ENCODE measurements at regions not wholly inside any gene's neighbourhood (a gene's known extent, or its start where the extent isn't known, plus 50 kb on each side); places are given as distances from the start of the nearest gene placed in this dataset.
A peak's percentile ranks its signal among the peaks of the same experiment; 100 is the strongest.
"Not testable (repeated sequence)": the region's sequence is repeated elsewhere in the genome, so short reads cannot be mapped to it uniquely, and the experiment has no call there.

- peaks cover 47% of the 10 kb centered on the region for H3K4me1 ChIP-seq (ENCODE audit: insufficient read depth)
- no peak for TF ChIP-seq EZH2phosphoT487 (IDR thresholded peaks at IDR 0.05; ENCODE audit: insufficient read depth, low read depth)
- TF ChIP-seq EZH2 (IDR thresholded peaks at IDR 0.05; ENCODE audit: insufficient read depth, poor library complexity, severe bottlenecking), result no peak
- no peak overlapping the region for H3K4me2 ChIP-seq (ENCODE audit: unreplicated experiment)
- no peaks in the 10 kb centered on the region for H4K20me1 ChIP-seq (ENCODE audit: insufficient read depth)
- no peak overlapping the region for H3K4me3 ChIP-seq
- H3K9ac ChIP-seq, result no peak overlapping the region
- H3K27ac ChIP-seq, result no peak overlapping the region
- no peaks in the 10 kb centered on the region for H3K79me2 ChIP-seq (ENCODE audit: insufficient read depth)
- no peaks in the 10 kb centered on the region for H3K27me3 ChIP-seq (replicated peaks; ENCODE audit: insufficient read depth)
- DNase-seq, result no peak
- H2AFZ ChIP-seq, result no peak overlapping the region
- no peaks in the 10 kb centered on the region for H3K9me2 ChIP-seq (ENCODE audit: insufficient read depth)
- no peaks in the 10 kb centered on the region for H3K9me3 ChIP-seq (ENCODE audit: low read depth)
- in situ Hi-C loops (cut with MboI), result no loop called here
- WGBS, 2 experiments (ENCODE audit: low coverage in 1 of 2, low lambda C conversion rate in 2 of 2, missing lambda C conversion rate in 2 of 2), result 88 to 89% methylated on average over 5 of the region's 5 CpGs
- peaks cover 47% of the 10 kb centered on the region for H3F3A ChIP-seq (ENCODE audit: insufficient read depth)
- H3K36me3 ChIP-seq (ENCODE audit: low read depth), result no peaks in the 10 kb centered on the region
These were observed 283.1 kb upstream of the RASGRP1 start for GRCh38 chr15:38847666-38848065.

DNA sequence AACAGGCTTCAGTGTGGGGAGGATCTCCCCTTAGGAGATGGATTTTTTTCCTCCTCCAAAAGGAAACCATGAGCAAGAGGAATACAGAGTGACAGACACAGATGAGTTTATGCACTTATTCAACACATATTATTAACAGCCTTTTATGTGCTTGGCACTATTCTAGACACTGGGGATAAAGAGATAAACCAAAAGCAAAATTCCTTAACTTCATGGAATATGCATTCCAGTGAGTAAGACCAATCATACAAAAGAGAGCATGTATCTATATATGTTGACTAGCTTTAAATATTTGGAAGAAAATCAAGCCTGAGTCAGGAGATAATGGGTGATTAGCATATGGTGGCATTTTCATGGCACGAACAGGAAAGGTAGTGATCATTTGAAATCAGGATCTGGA is 284.4 kb upstream of the RASGRP1 start:
- Histone ChIP-seq H3K27me3 (replicated peaks; ENCODE audit: insufficient read depth) (no peaks in the 10 kb centered on the region), H3K79me2 (ENCODE audit: insufficient read depth) (no peaks in the 10 kb centered on the region), H3K4me3 (no peak overlapping the region), H4K20me1 (ENCODE audit: insufficient read depth) (no peaks in the 10 kb centered on the region), H3K4me2 (ENCODE audit: unreplicated experiment) (no peak overlapping the region), H3K4me1 (ENCODE audit: insufficient read depth) (peaks cover 41% of the 10 kb centered on the region), H3K9me2 (ENCODE audit: insufficient read depth) (no peaks in the 10 kb centered on the region), H3K27ac (no peak overlapping the region), H2AFZ (no peak overlapping the region), H3K9me3 (ENCODE audit: low read depth) (no peaks in the 10 kb centered on the region), H3K36me3 (ENCODE audit: low read depth) (no peaks in the 10 kb centered on the region), H3K9ac (no peak overlapping the region), H3F3A (ENCODE audit: insufficient read depth) (peaks cover 39% of the 10 kb centered on the region)
- 0% methylated on average over 1 of the region's 1 CpG for whole genome bisulfite sequencing, 2 experiments (ENCODE audit: low coverage in 1 of 2, low lambda C conversion rate in 2 of 2, missing lambda C conversion rate in 2 of 2)
- in situ Hi-C loops (cut with MboI), result no loop called here
- peak; percentile 14 for DNase-seq
- no peak for TF ChIP-seq EZH2 (IDR thresholded peaks at IDR 0.05; ENCODE audit: insufficient read depth, poor library complexity, severe bottlenecking)
- no peak for TF ChIP-seq EZH2phosphoT487 (IDR thresholded peaks at IDR 0.05; ENCODE audit: insufficient read depth, low read depth)

- H3K27me3 ChIP-seq (replicated peaks; ENCODE audit: insufficient read depth); DNase-seq; H3K4me3 ChIP-seq; H3K9me2 ChIP-seq (ENCODE audit: insufficient read depth); in situ Hi-C loops (cut with MboI); H3K4me2 ChIP-seq (ENCODE audit: unreplicated experiment); H2AFZ ChIP-seq; H4K20me1 ChIP-seq (ENCODE audit: insufficient read depth); H3K36me3 ChIP-seq (ENCODE audit: low read depth); H3K27ac ChIP-seq; H3K79me2 ChIP-seq (ENCODE audit: insufficient read depth); H3K9ac ChIP-seq; H3K9me3 ChIP-seq (ENCODE audit: low read depth): not testable (repeated sequence)
- WGBS, 2 experiments (ENCODE audit: low coverage in 1 of 2, low lambda C conversion rate in 2 of 2, missing lambda C conversion rate in 2 of 2), result 93 to 94% methylated on average over 1 of the region's 1 CpG
- H3F3A ChIP-seq (ENCODE audit: insufficient read depth), result peaks cover 17% of the 10 kb centered on the region; the same call in 1 of the 2 replicates
- peaks cover 23% of the 10 kb centered on the region for H3K4me1 ChIP-seq (ENCODE audit: insufficient read depth)
These were observed 287.6 kb upstream of the RASGRP1 start for GRCh38 chr15:38852188-38852587.

DNA sequence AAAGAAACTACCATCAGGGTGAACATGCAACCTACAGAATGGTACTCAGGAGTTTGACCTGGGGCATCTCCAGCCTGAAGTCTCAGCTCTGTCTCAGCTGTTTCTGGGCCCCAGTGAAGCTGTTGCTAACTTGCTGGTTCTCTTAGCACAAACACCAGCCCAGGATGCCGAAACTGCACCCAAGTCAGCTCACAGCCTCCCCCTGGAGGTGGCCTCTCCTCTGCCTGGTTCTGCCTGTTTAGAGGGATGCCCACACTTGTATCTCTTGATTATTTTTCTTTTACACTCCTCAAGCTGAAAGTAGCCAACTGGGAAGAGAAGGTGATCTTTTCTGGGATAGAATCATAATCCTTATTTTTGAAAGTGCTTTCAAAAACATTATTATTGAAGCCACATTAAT is 289.0 kb upstream of the RASGRP1 start:
- WGBS, 2 experiments (ENCODE audit: low coverage in 1 of 2, low lambda C conversion rate in 2 of 2, missing lambda C conversion rate in 2 of 2), result 57 to 58% methylated on average over 1 of the region's 1 CpG
- Histone ChIP-seq H3K9me3 (ENCODE audit: low read depth) (no peaks in the 10 kb centered on the region), H3K4me3 (no peak overlapping the region), H3K79me2 (ENCODE audit: insufficient read depth) (no peaks in the 10 kb centered on the region), H3F3A (ENCODE audit: insufficient read depth) (peaks cover 17% of the 10 kb centered on the region; the same call in 1 of the 2 replicates), H3K36me3 (ENCODE audit: low read depth) (no peaks in the 10 kb centered on the region), H2AFZ (no peak overlapping the region), H3K4me2 (ENCODE audit: unreplicated experiment) (no peak overlapping the region), H4K20me1 (ENCODE audit: insufficient read depth) (no peaks in the 10 kb centered on the region), H3K9me2 (ENCODE audit: insufficient read depth) (no peaks in the 10 kb centered on the region), H3K9ac (no peak overlapping the region), H3K27me3 (replicated peaks; ENCODE audit: insufficient read depth) (no peaks in the 10 kb centered on the region), H3K27ac (peak overlapping the region; percentile 46; the same call in 1 of the 2 replicates), H3K4me1 (ENCODE audit: insufficient read depth) (peaks cover 23% of the 10 kb centered on the region)
- in situ Hi-C loops (cut with MboI), result no loop called here
- no peak for TF ChIP-seq EZH2 (IDR thresholded peaks at IDR 0.05; ENCODE audit: insufficient read depth, poor library complexity, severe bottlenecking)
- no peak for TF ChIP-seq EZH2phosphoT487 (IDR thresholded peaks at IDR 0.05; ENCODE audit: insufficient read depth, low read depth)
- peak; percentile 54 for DNase-seq

GRCh38 chr15:38854506-38854905 is 289.9 kb upstream of the RASGRP1 start:
- peak overlapping the region; percentile 34 for H3K9ac ChIP-seq
- no peaks in the 10 kb centered on the region for H4K20me1 ChIP-seq (ENCODE audit: insufficient read depth)
- no peak overlapping the region for H3K4me3 ChIP-seq
- H3K27me3 ChIP-seq (replicated peaks; ENCODE audit: insufficient read depth), result no peaks in the 10 kb centered on the region
- peaks cover 10% of the 10 kb centered on the region; the same call in 1 of the 2 replicates for H3F3A ChIP-seq (ENCODE audit: insufficient read depth)
- DNase-seq, result peak; percentile 71
- WGBS, 2 experiments (ENCODE audit: low coverage in 1 of 2, low lambda C conversion rate in 2 of 2, missing lambda C conversion rate in 2 of 2), result 23 to 32% methylated on average over 4 of the region's 4 CpGs
- in situ Hi-C loops (cut with MboI), result no loop called here
- TF ChIP-seq EZH2phosphoT487 (IDR thresholded peaks at IDR 0.05; ENCODE audit: insufficient read depth, low read depth), result no peak
- TF ChIP-seq EZH2 (IDR thresholded peaks at IDR 0.05; ENCODE audit: insufficient read depth, poor library complexity, severe bottlenecking), result no peak
- H3K4me2 ChIP-seq (ENCODE audit: unreplicated experiment), result no peak overlapping the region
- H3K79me2 ChIP-seq (ENCODE audit: insufficient read depth), result no peaks in the 10 kb centered on the region
- H3K4me1 ChIP-seq (ENCODE audit: insufficient read depth), result peaks cover 17% of the 10 kb centered on the region
- H3K27ac ChIP-seq, result peak overlapping the region; percentile 46
- no peaks in the 10 kb centered on the region for H3K36me3 ChIP-seq (ENCODE audit: low read depth)
- H3K9me3 ChIP-seq (ENCODE audit: low read depth), result no peaks in the 10 kb centered on the region
- H2AFZ ChIP-seq, result peak overlapping the region; percentile 20; the same call in 1 of the 2 replicates
- no peaks in the 10 kb centered on the region for H3K9me2 ChIP-seq (ENCODE audit: insufficient read depth)
